ENCODE measurements at regions not wholly inside any gene's neighbourhood (a gene's known extent, or its start where the extent isn't known, plus 50 kb on each side); places are given as distances from the start of the nearest gene placed in this dataset.

GRCh38 chr4:86543080-86543479, 51.0 kb upstream of the PTPN13 start:
- TF ChIP-seq CTCF (IDR thresholded peaks at IDR 0.05) (no peak), POLR2A (IDR thresholded peaks at IDR 0.05) (no peak)
